Urothelium cell line (cell line): ENCODE measurements at regions not wholly inside any gene's neighbourhood (a gene's known extent, or its start where the extent isn't known, plus 50 kb on each side); places are given as distances from the start of the nearest gene placed in this dataset.
"Not testable (repeated sequence)": the region's sequence is repeated elsewhere in the genome, so short reads cannot be mapped to it uniquely, and the experiment has no call there.

ENCODE experiments used
- DNase-seq: peaks from one replicate; pipeline ENCODE4 v3.0.0; 2011; ENCODE audit warnings: low spot score, mixed read lengths
- FAIRE-seq: peaks from 2 replicates; lab custom pipeline; 2011; peaks lifted over from hg19 to GRCh38; lab: Jason Lieb, UNC

- FAIRE-seq (no peak), DNase-seq (no peak)
These were observed 97.8 kb upstream of the PCED1B start for GRCh38 chr12:46981622-46982021.

GRCh38 chr12:46982629-46983392 is 96.6 kb upstream of the PCED1B start:
- FAIRE-seq: peak; percentile 27
- DNase-seq: no peak

GRCh38 chr12:46983393-46983793 is 96.0 kb upstream of the PCED1B start:
- no peak for FAIRE-seq
- DNase-seq: no peak

- FAIRE-seq (no peak), DNase-seq (peak; percentile 57)
These were observed 95.2 kb upstream of the PCED1B start for GRCh38 chr12:46983959-46984841.

- DNase-seq (no peak), FAIRE-seq (no peak)
These were observed 93.6 kb upstream of the PCED1B start for GRCh38 chr12:46985816-46986215.

GRCh38 chr12:46988122-46988521 is 91.3 kb upstream of the PCED1B start:
- not testable (repeated sequence) for FAIRE-seq

GRCh38 chr12:46990211-46990610 is 89.2 kb upstream of the PCED1B start:
- DNase-seq (no peak), FAIRE-seq (no peak)

More at GRCh38 chr12:46988122-46988521, 91.3 kb upstream of the PCED1B start:
- not testable (repeated sequence) for DNase-seq

GRCh38 chr12:46992051-46992450 is 87.4 kb upstream of the PCED1B start:
- not testable (repeated sequence) for DNase-seq, FAIRE-seq

GRCh38 chr12:46998811-46999368 is 80.5 kb upstream of the PCED1B start:
- FAIRE-seq: no peak
- DNase-seq: peak; percentile 44

GRCh38 chr12:47004634-47005033 is 74.8 kb upstream of the PCED1B start:
- no peak for DNase-seq
- no peak for FAIRE-seq

GRCh38 chr12:47007048-47007447 is 72.4 kb upstream of the PCED1B start:
- DNase-seq (no peak), FAIRE-seq (no peak)

- FAIRE-seq: no peak
- DNase-seq: no peak
These were observed 66.9 kb upstream of the PCED1B start for GRCh38 chr12:47012552-47012951.

- no peak for FAIRE-seq
- no peak for DNase-seq
These were observed 64.9 kb upstream of the PCED1B start for GRCh38 chr12:47014474-47014873.

GRCh38 chr12:47015381-47015780 is 64.0 kb upstream of the PCED1B start:
- FAIRE-seq: no peak
- DNase-seq: no peak

GRCh38 chr12:47017041-47017713 is 62.2 kb upstream of the PCED1B start:
- DNase-seq: no peak
- no peak for FAIRE-seq

- DNase-seq (peak; percentile 50), FAIRE-seq (no peak)
These were observed 61.4 kb upstream of the PCED1B start for GRCh38 chr12:47017901-47018475.

GRCh38 chr12:47020211-47020821 is 59.1 kb upstream of the PCED1B start:
- FAIRE-seq (peak; percentile 40), DNase-seq (no peak)

GRCh38 chr12:47021298-47021697 is 58.1 kb upstream of the PCED1B start:
- DNase-seq (peak; percentile 60), FAIRE-seq (no peak)

GRCh38 chr12:47022296-47022695 is 57.1 kb upstream of the PCED1B start:
- no peak for DNase-seq
- no peak for FAIRE-seq

- DNase-seq (no peak), FAIRE-seq (peak; percentile 17)
These were observed 56.1 kb upstream of the PCED1B start for GRCh38 chr12:47023311-47023710.
